ENCODE measurements at regions not wholly inside any gene's neighbourhood (a gene's known extent, or its start where the extent isn't known, plus 50 kb on each side); places are given as distances from the start of the nearest gene placed in this dataset.
A peak's percentile ranks its signal among the peaks of the same experiment; 100 is the strongest.

GRCh38 chr6:126618639-126619343 lies 278.9 kb downstream of the CENPW start (continued):
- no peak for TF ChIP-seq NKRF (conservative IDR thresholded peaks at IDR 0.05)

- ChIA-PET CTCF (no interaction called here), RAD21 (ENCODE audit: unreplicated experiment) (no interaction called here)
- no peak for FAIRE-seq
These were observed 280.8 kb downstream of the CENPW start for GRCh38 chr6:126620719-126621118.

More at GRCh38 chr6:126620719-126621118, 280.8 kb downstream of the CENPW start:
- ATAC-seq = no peak
- no peak overlapping the region for H3K27ac ChIP-seq (ENCODE audit: control insufficient read depth, insufficient read depth)
- POLR2A ChIA-PET = no interaction called here
- no peaks in the 10 kb centered on the region for H3K27me3 ChIP-seq (replicated peaks in 1 of 2; ENCODE audit: control insufficient read depth in 2 of 2, insufficient read depth in 2 of 2, low read length in 1 of 2)
- H3K4me3 ChIP-seq = no peak overlapping the region
- WGBS (ENCODE audit: insufficient coverage, insufficient replicate concordance, low lambda C conversion rate, missing lambda C conversion rate) = 0% methylated on average over 1 of the region's 1 CpG
- H3K9ac ChIP-seq (ENCODE audit: control insufficient read depth, insufficient read depth, low read length) = no peak overlapping the region
- TF ChIP-seq ZNF217 (IDR thresholded peaks at IDR 0.05) (no peak), GABPA (IDR thresholded peaks at IDR 0.05; ENCODE audit: low read depth) (no peak), SPI1 (IDR thresholded peaks at IDR 0.05; ENCODE audit: borderline replicate concordance, insufficient read depth, low read depth, low read length) (0 out of 2 replicates have a peak, but pooled peaks have one; percentile 6), REST (IDR thresholded peaks at IDR 0.05; ENCODE audit: low read depth, low read length) (no peak)
- intact Hi-C loops (cut with micrococcal nuclease; ENCODE audit: unreplicated experiment) = no loop called here
- DNase-seq (ENCODE audit: low read depth, low spot score) = no peak
- H2AFZ ChIP-seq (ENCODE audit: control insufficient read depth, low read depth, low read length) = no peak overlapping the region
- H3K4me2 ChIP-seq (ENCODE audit: control insufficient read depth, insufficient read depth) = no peak overlapping the region
- no peaks in the 10 kb centered on the region for H4K20me1 ChIP-seq (ENCODE audit: control insufficient read depth, insufficient read depth)
- in situ Hi-C loops (cut with MboI) = no loop called here
- SMC1A ChIA-PET (ENCODE audit: uncharacterized antibody, unreplicated experiment) = no interaction called here
- no TSS peak for BruUV-seq (replicated peaks)
- H3K9me3 ChIP-seq (replicated peaks; ENCODE audit: control insufficient read depth, insufficient read depth, low read length) = no peaks in the 10 kb centered on the region
- H3K36me3 ChIP-seq (ENCODE audit: control insufficient read depth in 2 of 2, insufficient read depth in 2 of 2, low read length in 1 of 2) = no peaks in the 10 kb centered on the region
- H3K4me1 ChIP-seq (ENCODE audit: control insufficient read depth, insufficient read depth, low read length) = no peaks in the 10 kb centered on the region
- H3K79me2 ChIP-seq (ENCODE audit: control insufficient read depth, insufficient read depth, low read length) = no peaks in the 10 kb centered on the region

All from GM12878 (cell line).